CD1c-positive myeloid dendritic cell (primary cell): ENCODE measurements at regions not wholly inside any gene's neighbourhood (a gene's known extent, or its start where the extent isn't known, plus 50 kb on each side); places are given as distances from the start of the nearest gene placed in this dataset.

Experiments
- DNase-seq: peaks from one replicate; pipeline ENCODE4 v3.0.0-alpha.2; 2016; ENCODE audit errors: extremely low spot score

- no peak for DNase-seq
Observed at GRCh38 chr9:2923766-2924379, 80.0 kb upstream of the PUM3 start.

- no peak for DNase-seq
Observed at GRCh38 chr9:2919347-2919746, 75.5 kb upstream of the PUM3 start.

GRCh38 chr9:2916382-2916985 lies 72.6 kb upstream of the PUM3 start:
- DNase-seq, result no peak

GRCh38 chr9:2913026-2913425 lies 69.1 kb upstream of the PUM3 start:
- no peak for DNase-seq

GRCh38 chr9:2907411-2907810 lies 63.5 kb upstream of the PUM3 start:
- DNase-seq, result no peak

- DNase-seq, result no peak
Observed at GRCh38 chr9:2904242-2904930, 60.5 kb upstream of the PUM3 start.
